ENCODE measurements at regions not wholly inside any gene's neighbourhood (a gene's known extent, or its start where the extent isn't known, plus 50 kb on each side); places are given as distances from the start of the nearest gene placed in this dataset.

DNA sequence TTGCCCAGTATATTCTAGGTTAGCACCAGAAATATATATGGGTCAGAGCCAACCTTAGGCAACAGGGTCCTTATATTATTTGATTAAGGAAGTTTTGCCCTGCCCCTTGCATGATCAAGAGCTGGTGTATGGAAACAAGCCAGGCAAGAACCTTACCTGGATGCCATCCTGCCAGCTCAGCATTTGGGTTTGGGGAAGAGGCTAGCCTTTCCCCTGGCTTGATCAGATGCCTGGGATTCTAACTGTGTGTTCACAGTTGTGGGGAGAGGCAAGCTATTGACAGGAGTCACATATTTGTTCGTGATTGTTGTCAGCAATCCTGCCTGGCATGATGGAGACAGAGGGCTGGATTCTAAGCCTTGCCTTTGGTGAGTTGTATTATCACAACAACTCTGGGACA is 260.0 kb upstream of the DACH1 start:
- TF ChIP-seq, protein P1, sequence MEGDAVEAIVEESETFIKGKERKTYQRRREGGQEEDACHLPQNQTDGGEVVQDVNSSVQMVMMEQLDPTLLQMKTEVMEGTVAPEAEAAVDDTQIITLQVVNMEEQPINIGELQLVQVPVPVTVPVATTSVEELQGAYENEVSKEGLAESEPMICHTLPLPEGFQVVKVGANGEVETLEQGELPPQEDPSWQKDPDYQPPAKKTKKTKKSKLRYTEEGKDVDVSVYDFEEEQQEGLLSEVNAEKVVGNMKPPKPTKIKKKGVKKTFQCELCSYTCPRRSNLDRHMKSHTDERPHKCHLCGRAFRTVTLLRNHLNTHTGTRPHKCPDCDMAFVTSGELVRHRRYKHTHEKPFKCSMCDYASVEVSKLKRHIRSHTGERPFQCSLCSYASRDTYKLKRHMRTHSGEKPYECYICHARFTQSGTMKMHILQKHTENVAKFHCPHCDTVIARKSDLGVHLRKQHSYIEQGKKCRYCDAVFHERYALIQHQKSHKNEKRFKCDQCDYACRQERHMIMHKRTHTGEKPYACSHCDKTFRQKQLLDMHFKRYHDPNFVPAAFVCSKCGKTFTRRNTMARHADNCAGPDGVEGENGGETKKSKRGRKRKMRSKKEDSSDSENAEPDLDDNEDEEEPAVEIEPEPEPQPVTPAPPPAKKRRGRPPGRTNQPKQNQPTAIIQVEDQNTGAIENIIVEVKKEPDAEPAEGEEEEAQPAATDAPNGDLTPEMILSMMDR (IDR thresholded peaks at IDR 0.05; ENCODE audit: insufficient read depth, low read length, poor library complexity, severe bottlenecking), result no peak
- no peak for TF ChIP-seq EZH2phosphoT487 (conservative IDR thresholded peaks at IDR 0.05; ENCODE audit: low read length)

All from SU-DHL-6 (cell line).